HG02852 (cell line): ENCODE measurements at regions not wholly inside any gene's neighbourhood (a gene's known extent, or its start where the extent isn't known, plus 50 kb on each side); places are given as distances from the start of the nearest gene placed in this dataset.
"Not testable (repeated sequence)": the region's sequence is repeated elsewhere in the genome, so short reads cannot be mapped to it uniquely, and the experiment has no call there.

Experiments used
- ATAC-seq: cut with Tn5 transposase; IDR thresholded peaks from one replicate; pipeline ENCODE4 v1.9.1; 2021; ENCODE audit warnings: mild to moderate bottlenecking, moderate library complexity; ENCODE audit not compliant: unreplicated experiment

GRCh38 chr12:127595506-127595905 is 671.5 kb upstream of the TMEM132C start:
- no peak for ATAC-seq

GRCh38 chr12:127596891-127597290 is 670.1 kb upstream of the TMEM132C start:
- no peak for ATAC-seq

GRCh38 chr12:127599436-127599835 is 667.5 kb upstream of the TMEM132C start:
- ATAC-seq: no peak

GRCh38 chr12:127600211-127600610 is 666.8 kb upstream of the TMEM132C start:
- ATAC-seq: no peak

GRCh38 chr12:127606476-127607015 is 660.4 kb upstream of the TMEM132C start:
- no peak for ATAC-seq

- no peak for ATAC-seq
Observed at GRCh38 chr12:127607146-127607725, 659.7 kb upstream of the TMEM132C start.

- not testable (repeated sequence) for ATAC-seq
Observed at GRCh38 chr12:127608359-127608758, 658.6 kb upstream of the TMEM132C start.

GRCh38 chr12:127613056-127613455 is 653.9 kb upstream of the TMEM132C start:
- no peak for ATAC-seq

GRCh38 chr12:127619869-127620734 is 646.9 kb upstream of the TMEM132C start:
- ATAC-seq: no peak

- ATAC-seq: no peak
Observed at GRCh38 chr12:127620735-127621355, 646.1 kb upstream of the TMEM132C start.

- ATAC-seq: no peak
Observed at GRCh38 chr12:127621366-127621765, 645.6 kb upstream of the TMEM132C start.

- ATAC-seq: no peak
Observed at GRCh38 chr12:127623362-127623761, 643.6 kb upstream of the TMEM132C start.

GRCh38 chr12:127625176-127625771 is 641.7 kb upstream of the TMEM132C start:
- ATAC-seq: no peak

- ATAC-seq: no peak
Observed at GRCh38 chr12:127628645-127629044, 638.3 kb upstream of the TMEM132C start.

- no peak for ATAC-seq
Observed at GRCh38 chr12:127629066-127629820, 637.7 kb upstream of the TMEM132C start.

- no peak for ATAC-seq
Observed at GRCh38 chr12:127632461-127632860, 634.5 kb upstream of the TMEM132C start.

- no peak for ATAC-seq
Observed at GRCh38 chr12:127635838-127636237, 631.1 kb upstream of the TMEM132C start.

GRCh38 chr12:127636882-127637281 is 630.1 kb upstream of the TMEM132C start:
- ATAC-seq: no peak

- no peak for ATAC-seq
Observed at GRCh38 chr12:127640181-127640886, 626.6 kb upstream of the TMEM132C start.

- no peak for ATAC-seq
Observed at GRCh38 chr12:127642208-127642607, 624.8 kb upstream of the TMEM132C start.
